Ishikawa (cell line): ENCODE measurements at regions not wholly inside any gene's neighbourhood (a gene's known extent, or its start where the extent isn't known, plus 50 kb on each side); places are given as distances from the start of the nearest gene placed in this dataset.

Experiments
- CEBPB ChIP-seq: IDR thresholded peaks from 2 replicates; pipeline ENCODE4 v1.6.1; 2012
- CREB1 ChIP-seq: IDR thresholded peaks from 2 replicates; pipeline ENCODE4 v1.6.1; 2012; ENCODE audit warnings: low read depth
- EGR1 ChIP-seq: IDR thresholded peaks from 2 replicates; pipeline ENCODE4 v1.6.1; 2012
- EP300 ChIP-seq: IDR thresholded peaks from 2 replicates; pipeline ENCODE4 v1.6.1; 2012; ENCODE audit warnings: borderline replicate concordance
- FOXM1 ChIP-seq: IDR thresholded peaks from 2 replicates; pipeline ENCODE4 v1.6.1; 2012; ENCODE audit warnings: low read depth, borderline replicate concordance
- NFIC ChIP-seq: IDR thresholded peaks from 2 replicates; pipeline ENCODE4 v1.6.1; 2012
- RAD21 ChIP-seq: IDR thresholded peaks from 2 replicates; pipeline ENCODE4 v1.6.1; 2012; ENCODE audit warnings: low read depth
- TAF1 ChIP-seq: IDR thresholded peaks from 2 replicates; pipeline ENCODE4 v1.6.1; 2012; ENCODE audit warnings: low read depth, mild to moderate bottlenecking
- TCF12 ChIP-seq: IDR thresholded peaks from 2 replicates; pipeline ENCODE4 v1.6.1; 2012; ENCODE audit warnings: low read depth
- TEAD4 ChIP-seq: IDR thresholded peaks from 2 replicates; pipeline ENCODE4 v1.6.1; 2012
- YY1 ChIP-seq: IDR thresholded peaks from 2 replicates; pipeline ENCODE4 v1.6.1; 2012; ENCODE audit warnings: low read depth
- ZBTB7A ChIP-seq: IDR thresholded peaks from 2 replicates; pipeline ENCODE4 v1.6.1; 2012; ENCODE audit warnings: low read depth
- TF ChIP-seq, protein P1 (sequence below): IDR thresholded peaks from 2 replicates; pipeline ENCODE4 v1.6.1; 2012
- TF ChIP-seq, protein P2 (sequence below): IDR thresholded peaks from 2 replicates; pipeline ENCODE4 v1.6.1; 2012
- TF ChIP-seq, protein P3 (sequence below): IDR thresholded peaks from 2 replicates; pipeline ENCODE4 v1.6.1; 2012; ENCODE audit warnings: low read depth, mild to moderate bottlenecking

DNA sequence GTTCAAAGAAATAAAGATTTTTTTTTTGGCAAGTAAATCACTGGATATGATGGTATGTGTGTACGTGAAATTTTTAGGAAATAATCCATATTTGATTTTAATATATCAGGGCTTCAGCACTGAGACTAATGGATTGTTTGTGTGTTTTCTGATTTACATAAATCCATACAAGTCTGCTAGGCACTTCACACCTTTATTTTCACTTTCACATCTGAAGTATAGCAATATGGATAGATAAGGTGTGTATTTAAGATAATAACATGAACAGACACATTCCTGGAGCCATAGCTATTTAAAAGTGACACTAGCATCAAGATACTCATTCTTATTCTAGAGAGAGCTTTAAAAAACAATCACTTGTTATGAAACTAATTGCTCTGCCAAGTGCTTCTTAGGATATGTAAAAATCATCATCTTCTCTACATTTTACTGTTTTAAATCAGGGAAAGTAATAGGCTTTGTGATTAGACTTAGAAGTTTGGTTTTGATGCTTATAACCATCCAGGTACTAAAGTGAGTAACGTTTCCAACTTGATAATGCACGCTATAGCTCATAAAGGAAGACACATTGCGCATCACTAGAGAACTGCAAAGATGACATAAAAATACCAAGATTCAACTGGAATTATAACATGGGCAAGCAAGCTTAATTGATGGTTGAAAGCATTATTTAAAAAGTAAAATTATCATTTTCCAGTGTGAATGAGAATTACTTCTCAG, 208.9 kb downstream of the ZEB2 start:
- TF ChIP-seq YY1 (no peak), EGR1 (no peak), ZBTB7A (no peak), TAF1 (no peak), NFIC (no peak), RAD21 (no peak), EP300 (no peak)
- TF ChIP-seq, protein P1, sequence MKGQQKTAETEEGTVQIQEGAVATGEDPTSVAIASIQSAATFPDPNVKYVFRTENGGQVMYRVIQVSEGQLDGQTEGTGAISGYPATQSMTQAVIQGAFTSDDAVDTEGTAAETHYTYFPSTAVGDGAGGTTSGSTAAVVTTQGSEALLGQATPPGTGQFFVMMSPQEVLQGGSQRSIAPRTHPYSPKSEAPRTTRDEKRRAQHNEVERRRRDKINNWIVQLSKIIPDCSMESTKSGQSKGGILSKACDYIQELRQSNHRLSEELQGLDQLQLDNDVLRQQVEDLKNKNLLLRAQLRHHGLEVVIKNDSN, result no peak
- TF ChIP-seq, protein P2, sequence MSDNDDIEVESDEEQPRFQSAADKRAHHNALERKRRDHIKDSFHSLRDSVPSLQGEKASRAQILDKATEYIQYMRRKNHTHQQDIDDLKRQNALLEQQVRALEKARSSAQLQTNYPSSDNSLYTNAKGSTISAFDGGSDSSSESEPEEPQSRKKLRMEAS, result no peak

DNA sequence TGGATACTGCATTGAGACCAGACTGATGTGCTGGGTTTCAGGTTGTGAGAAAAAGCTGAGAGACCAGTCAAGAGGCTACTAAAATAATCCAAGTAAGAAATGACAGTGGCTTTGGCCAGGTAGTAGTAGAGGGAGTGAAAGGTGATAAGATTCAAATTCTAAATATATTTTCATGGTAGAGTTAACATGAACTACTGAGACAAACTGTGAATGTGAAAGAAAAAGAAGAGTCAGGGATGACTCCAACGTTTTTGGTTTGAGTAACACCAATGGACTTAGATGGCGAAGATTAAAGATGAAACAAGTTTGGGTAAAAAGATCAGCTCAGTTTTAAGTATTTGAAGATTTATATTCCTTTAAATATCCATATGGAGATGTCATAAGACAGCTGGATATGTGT, 209.4 kb downstream of the ZEB2 start:
- TF ChIP-seq NFIC, result no peak
- TF ChIP-seq, protein P1, result no peak
- TF ChIP-seq CREB1, result no peak
- TF ChIP-seq TEAD4, result no peak
- TF ChIP-seq EGR1, result no peak
- TF ChIP-seq, protein P3, sequence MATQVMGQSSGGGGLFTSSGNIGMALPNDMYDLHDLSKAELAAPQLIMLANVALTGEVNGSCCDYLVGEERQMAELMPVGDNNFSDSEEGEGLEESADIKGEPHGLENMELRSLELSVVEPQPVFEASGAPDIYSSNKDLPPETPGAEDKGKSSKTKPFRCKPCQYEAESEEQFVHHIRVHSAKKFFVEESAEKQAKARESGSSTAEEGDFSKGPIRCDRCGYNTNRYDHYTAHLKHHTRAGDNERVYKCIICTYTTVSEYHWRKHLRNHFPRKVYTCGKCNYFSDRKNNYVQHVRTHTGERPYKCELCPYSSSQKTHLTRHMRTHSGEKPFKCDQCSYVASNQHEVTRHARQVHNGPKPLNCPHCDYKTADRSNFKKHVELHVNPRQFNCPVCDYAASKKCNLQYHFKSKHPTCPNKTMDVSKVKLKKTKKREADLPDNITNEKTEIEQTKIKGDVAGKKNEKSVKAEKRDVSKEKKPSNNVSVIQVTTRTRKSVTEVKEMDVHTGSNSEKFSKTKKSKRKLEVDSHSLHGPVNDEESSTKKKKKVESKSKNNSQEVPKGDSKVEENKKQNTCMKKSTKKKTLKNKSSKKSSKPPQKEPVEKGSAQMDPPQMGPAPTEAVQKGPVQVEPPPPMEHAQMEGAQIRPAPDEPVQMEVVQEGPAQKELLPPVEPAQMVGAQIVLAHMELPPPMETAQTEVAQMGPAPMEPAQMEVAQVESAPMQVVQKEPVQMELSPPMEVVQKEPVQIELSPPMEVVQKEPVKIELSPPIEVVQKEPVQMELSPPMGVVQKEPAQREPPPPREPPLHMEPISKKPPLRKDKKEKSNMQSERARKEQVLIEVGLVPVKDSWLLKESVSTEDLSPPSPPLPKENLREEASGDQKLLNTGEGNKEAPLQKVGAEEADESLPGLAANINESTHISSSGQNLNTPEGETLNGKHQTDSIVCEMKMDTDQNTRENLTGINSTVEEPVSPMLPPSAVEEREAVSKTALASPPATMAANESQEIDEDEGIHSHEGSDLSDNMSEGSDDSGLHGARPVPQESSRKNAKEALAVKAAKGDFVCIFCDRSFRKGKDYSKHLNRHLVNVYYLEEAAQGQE, result no peak
- no peak for TF ChIP-seq YY1
- no peak for TF ChIP-seq TAF1
- no peak for TF ChIP-seq RAD21
- TF ChIP-seq, protein P2, result no peak
- no peak for TF ChIP-seq ZBTB7A
- TF ChIP-seq EP300, result no peak
- TF ChIP-seq FOXM1, result no peak
- no peak for TF ChIP-seq TCF12
- no peak for TF ChIP-seq CEBPB

DNA sequence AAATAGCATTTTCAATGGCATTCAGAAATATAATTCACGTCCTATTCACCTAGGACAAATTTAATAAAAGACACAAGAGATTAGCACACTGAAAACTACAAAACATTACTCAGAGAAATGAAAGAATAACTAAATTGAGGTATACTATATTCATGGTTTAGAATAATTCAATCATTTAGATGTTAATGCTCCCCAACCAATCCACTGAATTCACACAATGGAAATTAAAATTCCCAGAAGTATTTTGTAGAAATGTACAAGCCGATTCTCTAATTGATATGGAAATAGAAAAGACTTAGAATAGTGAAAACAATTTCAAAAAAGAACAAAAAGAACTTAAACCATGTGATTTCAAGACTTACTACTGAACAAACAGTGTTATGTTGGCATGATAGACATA, 212.2 kb downstream of the ZEB2 start:
- TF ChIP-seq CEBPB, result no peak
- TF ChIP-seq YY1, result no peak
- TF ChIP-seq, protein P3, result no peak
- TF ChIP-seq CREB1, result no peak

DNA sequence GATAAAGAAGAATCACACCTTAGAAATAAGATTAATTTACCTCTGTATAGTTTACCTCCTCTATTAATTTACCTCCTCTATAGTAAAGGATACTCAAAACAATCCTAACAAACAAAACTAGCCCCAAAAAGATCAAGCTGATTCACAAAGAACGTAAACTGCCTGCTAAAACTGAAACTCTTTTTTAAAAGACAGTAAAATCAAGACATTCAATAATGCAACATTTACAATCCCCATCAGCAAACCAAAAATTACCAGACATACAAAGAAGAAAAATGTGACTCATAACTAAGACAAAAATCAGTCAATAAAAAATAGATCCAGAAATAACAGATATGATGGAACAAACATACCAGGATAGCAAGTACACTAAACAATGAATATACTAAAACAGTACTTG, 215.7 kb downstream of the ZEB2 start:
- TF ChIP-seq, protein P3, result no peak
- no peak for TF ChIP-seq TAF1
- no peak for TF ChIP-seq CEBPB
- TF ChIP-seq, protein P1, result no peak
- no peak for TF ChIP-seq YY1
- no peak for TF ChIP-seq EGR1
- TF ChIP-seq, protein P2, result no peak
- no peak for TF ChIP-seq ZBTB7A
- TF ChIP-seq TEAD4, result no peak
- no peak for TF ChIP-seq EP300
- TF ChIP-seq TCF12, result no peak
- no peak for TF ChIP-seq FOXM1
- TF ChIP-seq NFIC, result no peak
- TF ChIP-seq RAD21, result no peak
- no peak for TF ChIP-seq CREB1
